ENCODE measurements at regions not wholly inside any gene's neighbourhood (a gene's known extent, or its start where the extent isn't known, plus 50 kb on each side); places are given as distances from the start of the nearest gene placed in this dataset.
A peak's percentile ranks its signal among the peaks of the same experiment; 100 is the strongest.

- ATAC-seq (no peak), DNase-seq (ENCODE audit: low spot score in 2 of 2) (no peak)
- H3K27ac Mint-ChIP-seq, result peak overlapping the region in 1 of 2 donors; percentile 39
- H3K36me3 Mint-ChIP-seq, result peaks cover 0 to 4% of the 10 kb centered on the region in 2 donors
- H3K9me3 Mint-ChIP-seq, result peaks cover 11 to 18% of the 10 kb centered on the region in 2 donors
Observed at GRCh38 chr18:28922936-28923335, 746.0 kb upstream of the CDH2 start.

- no peak for ATAC-seq
- peaks cover 0 to 8% of the 10 kb centered on the region in 2 donors for H3K36me3 Mint-ChIP-seq
- H3K27ac Mint-ChIP-seq, result no peak overlapping the region
- no peak for DNase-seq (ENCODE audit: low spot score in 2 of 2)
- H3K9me3 Mint-ChIP-seq, result peaks cover 21 to 23% of the 10 kb centered on the region in 2 donors
Observed at GRCh38 chr18:28916456-28916855, 739.5 kb upstream of the CDH2 start.

GRCh38 chr18:28905509-28905908 lies 728.6 kb upstream of the CDH2 start:
- Mint-ChIP-seq H3K27ac (no peak overlapping the region), H3K36me3 (peaks cover 0 to 5% of the 10 kb centered on the region in 2 donors), H3K9me3 (peaks cover 10 to 23% of the 10 kb centered on the region in 2 donors)
- ATAC-seq (no peak), DNase-seq (ENCODE audit: low spot score in 2 of 2) (no peak)

- Mint-ChIP-seq H3K27ac (no peak overlapping the region), H3K36me3 (peaks cover 0 to 5% of the 10 kb centered on the region in 2 donors), H3K9me3 (peaks cover 10 to 23% of the 10 kb centered on the region in 2 donors)
- DNase-seq (ENCODE audit: low spot score in 2 of 2) (no peak), ATAC-seq (no peak)
Observed at GRCh38 chr18:28904789-28905364, 727.9 kb upstream of the CDH2 start.

GRCh38 chr18:28903306-28903705 lies 726.4 kb upstream of the CDH2 start:
- peaks cover 14 to 29% of the 10 kb centered on the region in 2 donors for H3K9me3 Mint-ChIP-seq
- DNase-seq (ENCODE audit: low spot score in 2 of 2) (no peak), ATAC-seq (no peak)
- H3K36me3 Mint-ChIP-seq, result peaks cover 0 to 5% of the 10 kb centered on the region in 2 donors
- H3K27ac Mint-ChIP-seq, result no peak overlapping the region

GRCh38 chr18:28890791-28891190 lies 713.9 kb upstream of the CDH2 start:
- H3K9me3 Mint-ChIP-seq, result peaks cover 15 to 19% of the 10 kb centered on the region in 2 donors
- ATAC-seq (no peak), DNase-seq (ENCODE audit: low spot score in 2 of 2) (no peak)
- H3K36me3 Mint-ChIP-seq, result no peaks in the 10 kb centered on the region
- no peak overlapping the region for H3K27ac Mint-ChIP-seq

- no peak overlapping the region for H3K27ac Mint-ChIP-seq
- no peak for ATAC-seq
- DNase-seq (ENCODE audit: low spot score in 2 of 2), result no peak
- H3K36me3 Mint-ChIP-seq, result no peaks in the 10 kb centered on the region
- peaks cover 10 to 26% of the 10 kb centered on the region in 2 donors for H3K9me3 Mint-ChIP-seq
Observed at GRCh38 chr18:28884304-28884703, 707.4 kb upstream of the CDH2 start.

GRCh38 chr18:28880856-28881255 lies 703.9 kb upstream of the CDH2 start:
- ATAC-seq (no peak), DNase-seq (ENCODE audit: low spot score in 2 of 2) (no peak)
- H3K36me3 Mint-ChIP-seq, result no peaks in the 10 kb centered on the region
- H3K9me3 Mint-ChIP-seq, result peaks cover 0 to 14% of the 10 kb centered on the region in 2 donors
- no peak overlapping the region for H3K27ac Mint-ChIP-seq

GRCh38 chr18:28875059-28875458 lies 698.1 kb upstream of the CDH2 start:
- Mint-ChIP-seq H3K27ac (no peak overlapping the region), H3K9me3 (peaks cover 16 to 17% of the 10 kb centered on the region in 2 donors), H3K36me3 (no peaks in the 10 kb centered on the region)
- ATAC-seq, result no peak
- no peak for DNase-seq (ENCODE audit: low spot score in 2 of 2)

- peaks cover 10 to 19% of the 10 kb centered on the region in 2 donors for H3K9me3 Mint-ChIP-seq
- ATAC-seq, result no peak
- H3K36me3 Mint-ChIP-seq, result no peaks in the 10 kb centered on the region
- DNase-seq (ENCODE audit: low spot score in 2 of 2), result no peak
- peak overlapping the region in 1 of 2 donors; percentile 11 for H3K27ac Mint-ChIP-seq
Observed at GRCh38 chr18:28863396-28863795, 686.5 kb upstream of the CDH2 start.

GRCh38 chr18:28858248-28858647 lies 681.3 kb upstream of the CDH2 start:
- no peak for DNase-seq (ENCODE audit: low spot score in 2 of 2)

GRCh38 chr18:28855989-28856388 lies 679.1 kb upstream of the CDH2 start:
- ATAC-seq (no peak), DNase-seq (ENCODE audit: low spot score in 2 of 2) (no peak)
- Mint-ChIP-seq H3K9me3 (peaks cover 8 to 9% of the 10 kb centered on the region in 2 donors), H3K27ac (no peak overlapping the region), H3K36me3 (no peaks in the 10 kb centered on the region)

More at GRCh38 chr18:28858248-28858647, 681.3 kb upstream of the CDH2 start:
- H3K27ac Mint-ChIP-seq, result no peak overlapping the region
- no peak for ATAC-seq
- peaks cover 9 to 12% of the 10 kb centered on the region in 2 donors for H3K9me3 Mint-ChIP-seq
- no peaks in the 10 kb centered on the region for H3K36me3 Mint-ChIP-seq

GRCh38 chr18:28855524-28855923 lies 678.6 kb upstream of the CDH2 start:
- no peak for ATAC-seq
- Mint-ChIP-seq H3K9me3 (peaks cover 8 to 9% of the 10 kb centered on the region in 2 donors), H3K36me3 (no peaks in the 10 kb centered on the region), H3K27ac (no peak overlapping the region)
- no peak for DNase-seq (ENCODE audit: low spot score in 2 of 2)

GRCh38 chr18:28854964-28855363 lies 678.0 kb upstream of the CDH2 start:
- DNase-seq (ENCODE audit: low spot score in 2 of 2) (no peak), ATAC-seq (no peak)
- peaks cover 13 to 15% of the 10 kb centered on the region in 2 donors for H3K9me3 Mint-ChIP-seq
- H3K27ac Mint-ChIP-seq, result no peak overlapping the region
- peaks cover 0 to 5% of the 10 kb centered on the region in 2 donors for H3K36me3 Mint-ChIP-seq

GRCh38 chr18:28846958-28847357 lies 670.0 kb upstream of the CDH2 start:
- H3K36me3 Mint-ChIP-seq, result peaks cover 0 to 7% of the 10 kb centered on the region in 2 donors
- ATAC-seq (no peak), DNase-seq (ENCODE audit: low spot score in 2 of 2) (no peak)
- no peak overlapping the region for H3K27ac Mint-ChIP-seq
- H3K9me3 Mint-ChIP-seq, result peaks cover 31 to 48% of the 10 kb centered on the region in 2 donors

- peaks cover 0 to 5% of the 10 kb centered on the region in 2 donors for H3K36me3 Mint-ChIP-seq
- ATAC-seq (no peak), DNase-seq (ENCODE audit: low spot score in 2 of 2) (no peak)
- H3K9me3 Mint-ChIP-seq, result peaks cover 13 to 16% of the 10 kb centered on the region in 2 donors
- H3K27ac Mint-ChIP-seq, result no peak overlapping the region
Observed at GRCh38 chr18:28837100-28837499, 660.2 kb upstream of the CDH2 start.

GRCh38 chr18:28834889-28835288 lies 658.0 kb upstream of the CDH2 start:
- Mint-ChIP-seq H3K36me3 (no peaks in the 10 kb centered on the region), H3K27ac (no peak overlapping the region), H3K9me3 (peaks cover 6 to 9% of the 10 kb centered on the region in 2 donors)
- no peak for ATAC-seq
- no peak for DNase-seq (ENCODE audit: low spot score in 2 of 2)

- Mint-ChIP-seq H3K36me3 (no peaks in the 10 kb centered on the region), H3K27ac (no peak overlapping the region), H3K9me3 (peaks cover 7 to 9% of the 10 kb centered on the region in 2 donors)
- DNase-seq (ENCODE audit: low spot score in 2 of 2) (no peak), ATAC-seq (no peak)
Observed at GRCh38 chr18:28831908-28832307, 655.0 kb upstream of the CDH2 start.
